Fibroblast of lung (primary cell): ENCODE measurements at regions not wholly inside any gene's neighbourhood (a gene's known extent, or its start where the extent isn't known, plus 50 kb on each side); places are given as distances from the start of the nearest gene placed in this dataset.

Source experiments
- DNase-seq, 2 donors: peaks; one replicate each; pipeline versions ENCODE4 v3.0.0 to v3.0.0-alpha.2; 2010; ENCODE audit warnings: low read depth in 2 of 2
- H2AFZ ChIP-seq: 2 replicates; pipeline ENCODE4 v1.5.1; 2012; ENCODE audit warnings: low read length, control low read depth, inconsistent platforms
- H3K27ac ChIP-seq: 2 replicates; pipeline ENCODE4 v1.5.1; 2011; ENCODE audit warnings: low read length, control low read depth; ENCODE audit not compliant: insufficient read depth
- H3K27me3 ChIP-seq: 2 replicates; pipeline ENCODE4 v1.5.1; 2011; ENCODE audit warnings: mild to moderate bottlenecking, low read length; ENCODE audit not compliant: control insufficient read depth, insufficient read depth
- H3K36me3 ChIP-seq: 2 replicates; pipeline ENCODE4 v1.5.1; 2011; ENCODE audit warnings: low read length; ENCODE audit not compliant: control insufficient read depth, insufficient read depth
- H3K4me1 ChIP-seq: 2 replicates; pipeline ENCODE4 v1.5.1; 2011; ENCODE audit warnings: low read length; ENCODE audit not compliant: control insufficient read depth, insufficient read depth; ENCODE audit errors: extremely low read depth
- H3K4me2 ChIP-seq: 2 replicates; pipeline ENCODE4 v1.5.1; 2011; ENCODE audit warnings: low read length, control low read depth; ENCODE audit not compliant: insufficient read depth; ENCODE audit errors: extremely low read depth
- H3K4me3 ChIP-seq, 4 experiments: fragments of 200-600 bp in 1 of 4; sonication (generic) in 1 of 4; replicated peaks in 1 of 4; 2 replicates each; pipeline ENCODE4 v1.5.1; 2011 to 2016; ENCODE audit warnings: low read length in 4 of 4, low read depth in 3 of 4, mild to moderate bottlenecking in 3 of 4, control low read depth in 2 of 4, inconsistent platforms in 1 of 4, mixed read lengths in 1 of 4; ENCODE audit not compliant: insufficient read depth in 1 of 4; ENCODE audit errors: control extremely low read depth in 1 of 4
- H3K79me2 ChIP-seq: 2 replicates; pipeline ENCODE4 v1.5.1; 2012; ENCODE audit warnings: mild to moderate bottlenecking, low read length, inconsistent platforms; ENCODE audit not compliant: control insufficient read depth, insufficient read depth
- H3K9ac ChIP-seq: 2 replicates; pipeline ENCODE4 v1.5.1; 2011; ENCODE audit warnings: mild to moderate bottlenecking, low read length, control low read depth; ENCODE audit not compliant: insufficient read depth
- H3K9me3 ChIP-seq: 2 replicates; pipeline ENCODE4 v1.5.1; 2012; ENCODE audit warnings: low read depth, low read length; ENCODE audit not compliant: control insufficient read depth, insufficient read depth
- H4K20me1 ChIP-seq: 2 replicates; pipeline ENCODE4 v1.5.1; 2011; ENCODE audit warnings: low read length; ENCODE audit not compliant: control insufficient read depth, insufficient read depth; ENCODE audit errors: extremely low read depth
- CTCF ChIP-seq, 2 donors: IDR thresholded peaks in 1 of 2; conservative IDR thresholded peaks in 1 of 2; 1 replicate in 1 of 2; 2 replicates in 1 of 2; pipeline ENCODE4 v1.5.1; 2011 to 2012; ENCODE audit warnings: low read length in 2 of 2, control low read depth in 1 of 2, inconsistent platforms in 1 of 2, low read depth in 1 of 2, mild to moderate bottlenecking in 1 of 2
- EZH2 ChIP-seq: IDR thresholded peaks from 2 replicates; pipeline ENCODE4 v1.5.1; 2012; ENCODE audit warnings: low read length, control low read depth, mild to moderate bottlenecking; ENCODE audit errors: missing control alignments

DNA sequence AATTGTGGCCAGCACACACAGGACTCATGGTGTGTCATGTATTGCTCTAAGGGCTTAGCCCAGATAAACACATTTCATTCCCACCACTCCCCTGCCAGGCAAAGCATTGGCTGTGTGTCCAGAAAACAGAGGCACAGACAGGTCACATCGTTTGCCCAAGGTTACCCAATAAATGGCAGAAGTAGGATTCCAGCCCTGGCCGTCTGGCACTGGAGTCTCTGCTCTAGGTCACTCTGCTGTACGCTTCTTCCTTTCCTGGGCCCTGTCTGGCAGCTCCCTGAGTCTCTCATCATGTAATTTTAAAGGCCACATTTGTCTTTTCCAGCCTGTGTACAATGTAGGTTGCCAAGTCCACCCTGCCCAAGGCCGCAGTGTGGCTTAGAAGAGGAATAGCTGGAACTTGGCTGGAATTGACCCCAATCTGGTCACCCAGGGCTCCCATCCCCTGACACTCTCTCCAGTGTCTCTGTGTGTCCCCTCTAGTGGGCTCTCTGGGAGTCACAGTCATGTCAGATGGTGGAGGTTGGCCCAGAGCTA lies 264.5 kb upstream of the TSHZ3 start:
- H3K9ac ChIP-seq, result no peak overlapping the region
- TF ChIP-seq CTCF (conservative IDR thresholded peaks at IDR 0.05 in 1 of 2, IDR thresholded peaks at IDR 0.05 in 1 of 2; ENCODE audit: low read depth in 1 of 2, low read length in 2 of 2), result no peak
- TF ChIP-seq EZH2, result no peak
- no peaks in the 10 kb centered on the region for H4K20me1 ChIP-seq
- no peak overlapping the region for H2AFZ ChIP-seq
- no peak for DNase-seq
- H3K27me3 ChIP-seq, result no peaks in the 10 kb centered on the region
- no peaks in the 10 kb centered on the region for H3K4me1 ChIP-seq
- H3K4me3 ChIP-seq, result no peak overlapping the region
- H3K27ac ChIP-seq, result no peak overlapping the region
- H3K79me2 ChIP-seq, result no peaks in the 10 kb centered on the region
- H3K36me3 ChIP-seq, result no peaks in the 10 kb centered on the region
- no peaks in the 10 kb centered on the region for H3K9me3 ChIP-seq
- H3K4me2 ChIP-seq, result no peak overlapping the region

- peak in 1 of 2 donors; percentile 34 for DNase-seq
- no peak for TF ChIP-seq CTCF (conservative IDR thresholded peaks at IDR 0.05 in 1 of 2, IDR thresholded peaks at IDR 0.05 in 1 of 2; ENCODE audit: low read depth in 1 of 2, low read length in 2 of 2)
- no peak for TF ChIP-seq EZH2
- no peaks in the 10 kb centered on the region for H3K79me2 ChIP-seq
Measured at GRCh38 chr19:31616031-31616430, 266.8 kb upstream of the TSHZ3 start.

GRCh38 chr19:31617010-31617585 lies 267.9 kb upstream of the TSHZ3 start:
- Histone ChIP-seq H3K4me3 (no peak overlapping the region), H3K9me3 (no peaks in the 10 kb centered on the region), H2AFZ (no peak overlapping the region), H3K36me3 (no peaks in the 10 kb centered on the region), H3K27ac (no peak overlapping the region), H4K20me1 (no peaks in the 10 kb centered on the region), H3K79me2 (no peaks in the 10 kb centered on the region), H3K4me1 (no peaks in the 10 kb centered on the region), H3K9ac (no peak overlapping the region), H3K4me2 (no peak overlapping the region), H3K27me3 (no peaks in the 10 kb centered on the region)
- TF ChIP-seq EZH2, result no peak
- no peak for TF ChIP-seq CTCF (conservative IDR thresholded peaks at IDR 0.05 in 1 of 2, IDR thresholded peaks at IDR 0.05 in 1 of 2; ENCODE audit: low read depth in 1 of 2, low read length in 2 of 2)
- DNase-seq, result no peak

More at GRCh38 chr19:31616031-31616430, 266.8 kb upstream of the TSHZ3 start:
- Histone ChIP-seq H3K4me3 (no peak overlapping the region), H3K4me1 (no peaks in the 10 kb centered on the region), H3K9ac (no peak overlapping the region), H3K27me3 (no peaks in the 10 kb centered on the region), H3K36me3 (no peaks in the 10 kb centered on the region), H4K20me1 (no peaks in the 10 kb centered on the region), H3K4me2 (no peak overlapping the region), H3K27ac (no peak overlapping the region), H3K9me3 (no peaks in the 10 kb centered on the region), H2AFZ (no peak overlapping the region)
